ENCODE measurements at regions not wholly inside any gene's neighbourhood (a gene's known extent, or its start where the extent isn't known, plus 50 kb on each side); places are given as distances from the start of the nearest gene placed in this dataset.

GRCh38 chr6:120186080-120186479, 836.5 kb upstream of the MAN1A1 start:
- TF ChIP-seq CTCF (IDR thresholded peaks at IDR 0.05), result no peak
- TF ChIP-seq POLR2A (IDR thresholded peaks at IDR 0.05), result no peak

All from lower leg skin (tissue), 3 donors.